WTC11 (cell line): ENCODE measurements at regions not wholly inside any gene's neighbourhood (a gene's known extent, or its start where the extent isn't known, plus 50 kb on each side); places are given as distances from the start of the nearest gene placed in this dataset.

Experiments
- ATAC-seq: fragments of 200-7000 bp; cut with Tn5 transposase; 2 replicates; pipeline ENCODE4 v1.10.0; 2021; ENCODE audit warnings: mild to moderate bottlenecking, moderate library complexity
- CTCF ChIA-PET: fragments of 300-600 bp; sonication (Branson Sonifier 250); formaldehyde crosslinking; loops from one replicate; lab custom pipeline; 2021; ENCODE audit warnings: antibody characterized with exemption; lab: Charles Lee
- POLR2A ChIA-PET: fragments of 350-600 bp; sonication (Branson Sonifier 250); formaldehyde crosslinking; loops from one replicate; lab custom pipeline; 2021; ENCODE audit warnings: antibody characterized with exemption; lab: Charles Lee
- DNase-seq: peaks from one replicate; pipeline ENCODE4 v3.0.0; 2021; ENCODE audit warnings: low spot score
- H3K27ac Mint-ChIP-seq: 2 replicates; pipeline ENCODE4 v1.8.0; 2021; ENCODE audit warnings: mixed read lengths
- H3K27me3 Mint-ChIP-seq: 2 replicates; pipeline ENCODE4 v1.8.0; 2021; ENCODE audit warnings: low read depth, mild to moderate bottlenecking, moderate library complexity, mixed read lengths
- H3K36me3 Mint-ChIP-seq: 2 replicates; pipeline ENCODE4 v1.8.0; 2021; ENCODE audit warnings: mixed read lengths
- H3K4me1 Mint-ChIP-seq: 2 replicates; pipeline ENCODE4 v1.8.0; 2022; ENCODE audit warnings: mixed read lengths
- H3K4me3 Mint-ChIP-seq: 2 replicates; pipeline ENCODE4 v1.8.0; 2021; ENCODE audit warnings: mild to moderate bottlenecking, moderate library complexity, mixed read lengths
- H3K9me3 Mint-ChIP-seq: 2 replicates; pipeline ENCODE4 v1.8.0; 2021; ENCODE audit warnings: mixed read lengths
- ATF2 ChIP-seq: sonication (generic); formaldehyde crosslinking; IDR thresholded peaks from 2 replicates; pipeline ENCODE4 v1.8.1; 2022; ENCODE audit warnings: low read depth, missing genetic modification reagents, borderline replicate concordance
- CDX4 ChIP-seq: fragments of 250-450 bp; sonication (Bioruptor Pico); IDR thresholded peaks from 2 replicates; pipeline ENCODE4 v1.9.0; 2021; ENCODE audit warnings: moderate library complexity, mild to moderate bottlenecking, inconsistent platforms, borderline replicate concordance
- E2F5 ChIP-seq: sonication (generic); formaldehyde crosslinking; IDR thresholded peaks from 2 replicates; pipeline ENCODE4 v1.8.1; 2022; ENCODE audit warnings: mild to moderate bottlenecking, moderate library complexity, missing genetic modification reagents
- ELF4 ChIP-seq: sonication (generic); formaldehyde crosslinking; IDR thresholded peaks from 2 replicates; pipeline ENCODE4 v1.8.1; 2022; ENCODE audit warnings: low read depth, mild to moderate bottlenecking, moderate library complexity, missing genetic modification reagents
- FOXJ3 ChIP-seq: sonication (generic); formaldehyde crosslinking; IDR thresholded peaks from 2 replicates; pipeline ENCODE4 v1.9.0; 2021; ENCODE audit warnings: missing genetic modification reagents, mild to moderate bottlenecking, borderline replicate concordance
- HMGA2 ChIP-seq: fragments of 250-450 bp; sonication (Bioruptor Pico); IDR thresholded peaks from 2 replicates; pipeline ENCODE4 v1.4.0; 2021; ENCODE audit warnings: mild to moderate bottlenecking, moderate library complexity
- MXD4 ChIP-seq: fragments of 250-450 bp; sonication (Bioruptor Pico); IDR thresholded peaks from 2 replicates; pipeline ENCODE4 v1.8.0; 2021; ENCODE audit warnings: mild to moderate bottlenecking, moderate library complexity, borderline replicate concordance
- OVOL2 ChIP-seq: fragments of 250-450 bp; sonication (Bioruptor Pico); IDR thresholded peaks from 2 replicates; pipeline ENCODE4 v1.9.0; 2021; ENCODE audit warnings: mild to moderate bottlenecking, borderline replicate concordance
- STAT6 ChIP-seq: sonication (generic); formaldehyde crosslinking; conservative IDR thresholded peaks from 2 replicates; pipeline ENCODE4 v1.8.1; 2023; ENCODE audit warnings: mild to moderate bottlenecking, low read depth, missing genetic modification reagents, moderate library complexity
- TEAD4 ChIP-seq: sonication (generic); formaldehyde crosslinking; IDR thresholded peaks from 2 replicates; pipeline ENCODE4 v1.8.0; 2022; ENCODE audit warnings: mild to moderate bottlenecking, missing genetic modification reagents
- USF1 ChIP-seq: sonication (generic); formaldehyde crosslinking; IDR thresholded peaks from 2 replicates; pipeline ENCODE4 v1.8.0; 2022; ENCODE audit warnings: mild to moderate bottlenecking, missing genetic modification reagents
- ZNF532 ChIP-seq: fragments of 250-450 bp; sonication (Bioruptor Pico); IDR thresholded peaks from 2 replicates; pipeline ENCODE4 v1.9.0; 2021; ENCODE audit warnings: mild to moderate bottlenecking, borderline replicate concordance

- CTCF ChIA-PET, result interaction anchor here (3.2 kb wide), 1 partner anchor 103 kb away, joined by 10 read pairs; no protein-coding TSS in a partner anchor
Measured at GRCh38 chr22:49201046-49201970, 626.4 kb downstream of the BRD1 start.

GRCh38 chr22:49199224-49199623, 628.4 kb downstream of the BRD1 start:
- POLR2A ChIA-PET, result no interaction called here
- ATAC-seq (no peak), DNase-seq (peak; percentile 3)
- no peak overlapping the region for H3K4me3 Mint-ChIP-seq
- CTCF ChIA-PET, result interaction anchor here (1.8 kb wide), 1 partner anchor 153 kb away, joined by 7 read pairs; no protein-coding TSS in a partner anchor
- H3K4me1 Mint-ChIP-seq, result peaks cover 22% of the 10 kb centered on the region
- TF ChIP-seq STAT6 (no peak), FOXJ3 (no peak)
- H3K27me3 Mint-ChIP-seq, result no peaks in the 10 kb centered on the region
- no peak overlapping the region for H3K27ac Mint-ChIP-seq
- H3K9me3 Mint-ChIP-seq, result no peaks in the 10 kb centered on the region
- H3K36me3 Mint-ChIP-seq, result no peaks in the 10 kb centered on the region

More at GRCh38 chr22:49201046-49201970, 626.4 kb downstream of the BRD1 start:
- peak; percentile 3 for DNase-seq
- Mint-ChIP-seq H3K36me3 (no peaks in the 10 kb centered on the region), H3K27me3 (no peaks in the 10 kb centered on the region), H3K9me3 (no peaks in the 10 kb centered on the region), H3K4me1 (peaks cover 22% of the 10 kb centered on the region), H3K27ac (no peak overlapping the region)
- no peak for ATAC-seq
- TF ChIP-seq ELF4 (no peak), USF1 (no peak), TEAD4 (CRISPR knock-in tag) (no peak), CDX4 (CRISPR knock-in tag) (no peak), STAT6 (no peak), ATF2 (no peak), E2F5 (CRISPR knock-in tag) (no peak)
- TF ChIP-seq, all 79 proteins: peak for 0
- POLR2A ChIA-PET, result no interaction called here
- H3K4me3 Mint-ChIP-seq, result no peak overlapping the region

GRCh38 chr22:49198705-49199084, 629.0 kb downstream of the BRD1 start:
- Mint-ChIP-seq H3K27ac (no peak overlapping the region), H3K9me3 (no peaks in the 10 kb centered on the region), H3K4me3 (no peak overlapping the region), H3K27me3 (no peaks in the 10 kb centered on the region), H3K4me1 (peaks cover 21% of the 10 kb centered on the region), H3K36me3 (no peaks in the 10 kb centered on the region)
- CTCF ChIA-PET, result interaction anchor here (1.8 kb wide), 1 partner anchor 152 kb away, joined by 7 read pairs; no protein-coding TSS in a partner anchor
- POLR2A ChIA-PET, result no interaction called here
- DNase-seq (no peak), ATAC-seq (no peak)
- TF ChIP-seq HMGA2 (no peak), ZNF532 (CRISPR knock-in tag) (no peak), OVOL2 (no peak), MXD4 (no peak)
